Natural killer cell (primary cell): ENCODE measurements at regions not wholly inside any gene's neighbourhood (a gene's known extent, or its start where the extent isn't known, plus 50 kb on each side); places are given as distances from the start of the nearest gene placed in this dataset.

Experiments
- ATAC-seq, 3 donors: fragments of 150-1000 bp in 2 of 3; fragments of 200-7000 bp in 1 of 3; cut with Tn5 transposase; 1 replicate in 1 of 3; 2 replicates in 2 of 3; pipeline ENCODE4 v1.10.0; 2021; ENCODE audit warnings: mild to moderate bottlenecking in 2 of 3, moderate library complexity in 2 of 3
- DNase-seq, 2 donors: peaks; one replicate each; pipeline versions ENCODE4 v3.0.0 to v3.0.0-alpha.2; 2013 to 2021; ENCODE audit warnings: mixed read lengths in 1 of 2
- H3K27ac ChIP-seq: one replicate; pipeline ENCODE4 v1.5.1; 2013; ENCODE audit warnings: mild to moderate bottlenecking, low read length
- H3K27me3 ChIP-seq: one replicate; pipeline ENCODE4 v1.6.1; 2013; ENCODE audit warnings: low read length; ENCODE audit not compliant: control insufficient read depth, insufficient read depth
- H3K36me3 ChIP-seq: one replicate; pipeline ENCODE4 v1.6.1; 2013; ENCODE audit warnings: low read length; ENCODE audit not compliant: control insufficient read depth, insufficient read depth
- H3K4me1 ChIP-seq: one replicate; pipeline ENCODE4 v1.6.1; 2013; ENCODE audit warnings: low read length; ENCODE audit not compliant: control insufficient read depth, insufficient read depth
- H3K4me3 ChIP-seq: one replicate; pipeline ENCODE4 v1.5.1; 2013; ENCODE audit warnings: low read length
- H3K9me3 ChIP-seq: one replicate; pipeline ENCODE4 v1.6.1; 2013; ENCODE audit warnings: low read length; ENCODE audit not compliant: control insufficient read depth, insufficient read depth
- H3K27ac Mint-ChIP-seq, 2 donors: one replicate each; pipeline ENCODE4 v1.8.0; 2022; ENCODE audit warnings: mild to moderate bottlenecking in 2 of 2, mixed read lengths in 2 of 2, moderate library complexity in 1 of 2
- H3K27me3 Mint-ChIP-seq, 2 donors: one replicate each; pipeline ENCODE4 v1.8.0; 2022; ENCODE audit warnings: low read depth in 2 of 2, mixed read lengths in 2 of 2
- H3K36me3 Mint-ChIP-seq: one replicate; pipeline ENCODE4 v1.8.0; 2022; ENCODE audit warnings: mixed read lengths
- H3K4me1 Mint-ChIP-seq, 2 donors: one replicate each; pipeline ENCODE4 v1.8.0; 2022; ENCODE audit warnings: mixed read lengths in 2 of 2
- H3K4me3 Mint-ChIP-seq: one replicate; pipeline ENCODE4 v1.8.0; 2022; ENCODE audit warnings: mild to moderate bottlenecking, moderate library complexity, mixed read lengths
- H3K9me3 Mint-ChIP-seq, 2 donors: one replicate each; pipeline ENCODE4 v1.8.0; 2022; ENCODE audit warnings: mixed read lengths in 2 of 2
- CTCF ChIP-seq: fragments of 200-600 bp; IDR thresholded peaks from one replicate; pipeline ENCODE4 v1.8.0; 2022; ENCODE audit warnings: antibody characterized with exemption
- WGBS: methylation state at CpG from one replicate; pipeline ENCODE4 v1.1.7; 2013; ENCODE audit warnings: missing lambda C conversion rate; ENCODE audit not compliant: insufficient coverage; 5-methylcytosine and 5-hydroxymethylcytosine counted together
- intact Hi-C: fragments of 100-400 bp; cut with micrococcal nuclease; formaldehyde crosslinking; loops from one replicate; pipeline ENCODE4 v1.14.2; 2022

- Histone ChIP-seq H3K4me1 (no peaks in the 10 kb centered on the region), H3K9me3 (no peaks in the 10 kb centered on the region), H3K4me3 (no peak overlapping the region), H3K27ac (no peak overlapping the region), H3K36me3 (no peaks in the 10 kb centered on the region), H3K27me3 (no peaks in the 10 kb centered on the region)
- no peak for TF ChIP-seq CTCF
- H3K27ac Mint-ChIP-seq = no peak overlapping the region
- H3K27me3 Mint-ChIP-seq = no peaks in the 10 kb centered on the region
- H3K36me3 Mint-ChIP-seq = no peaks in the 10 kb centered on the region
- WGBS = 78% methylated on average over 11 of the region's 11 CpGs
- no peaks in the 10 kb centered on the region for H3K4me1 Mint-ChIP-seq
- DNase-seq (no peak), ATAC-seq (no peak)
- H3K9me3 Mint-ChIP-seq = no peaks in the 10 kb centered on the region
- H3K4me3 Mint-ChIP-seq = no peak overlapping the region
- intact Hi-C loops = no loop called here
Observed at GRCh38 chr20:19022791-19023448, 189.5 kb upstream of the SLC24A3 start.

DNA sequence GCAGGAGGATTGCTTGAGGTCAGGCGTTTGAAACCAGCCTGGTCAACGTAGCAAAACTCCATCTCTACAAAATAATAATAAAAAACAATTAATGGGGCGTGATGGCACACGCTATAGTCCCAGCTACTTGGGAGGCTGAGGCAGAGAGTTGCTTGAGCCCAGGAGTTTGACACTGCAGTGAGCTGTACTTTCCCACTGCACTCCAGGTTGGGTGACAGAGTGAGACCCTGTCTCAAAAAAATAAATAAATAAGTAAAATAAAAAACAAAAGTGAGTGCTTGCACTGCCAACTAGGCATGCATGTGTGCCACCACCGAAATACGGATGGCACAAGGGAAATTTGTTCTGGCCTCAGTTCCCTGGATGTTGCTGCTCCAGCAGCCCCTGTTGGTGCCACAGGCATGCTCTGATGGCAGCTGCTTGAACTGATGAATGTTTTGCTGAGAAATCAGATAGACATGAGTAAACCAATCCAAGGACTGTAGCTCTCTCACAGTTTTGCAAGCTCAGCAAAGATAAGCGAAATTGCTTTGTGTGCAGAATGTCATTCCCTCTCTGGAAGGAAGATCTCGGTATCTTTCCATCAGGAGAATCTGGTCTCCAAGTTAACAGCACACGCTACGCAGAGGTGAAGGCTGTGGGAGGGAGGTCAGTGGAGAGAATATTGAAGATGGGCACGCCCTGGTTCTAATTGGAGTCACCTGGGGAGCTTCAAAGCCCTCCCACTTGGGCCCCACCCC is 188.0 kb upstream of the SLC24A3 start:
- intact Hi-C loops = loop anchor here (5.0 kb wide), 1 partner anchor 1632 kb away; no protein-coding TSS in a partner anchor
- Mint-ChIP-seq H3K27me3 (no peaks in the 10 kb centered on the region), H3K27ac (no peak overlapping the region), H3K9me3 (no peaks in the 10 kb centered on the region), H3K4me1 (no peaks in the 10 kb centered on the region), H3K4me3 (no peak overlapping the region), H3K36me3 (no peaks in the 10 kb centered on the region)
- no peak for DNase-seq
- Histone ChIP-seq H3K27me3 (no peaks in the 10 kb centered on the region), H3K9me3 (no peaks in the 10 kb centered on the region), H3K4me3 (no peak overlapping the region), H3K27ac (no peak overlapping the region), H3K4me1 (no peaks in the 10 kb centered on the region), H3K36me3 (no peaks in the 10 kb centered on the region)
- WGBS = 79% methylated on average over 11 of the region's 11 CpGs
- ATAC-seq = no peak
- TF ChIP-seq CTCF = no peak

DNA sequence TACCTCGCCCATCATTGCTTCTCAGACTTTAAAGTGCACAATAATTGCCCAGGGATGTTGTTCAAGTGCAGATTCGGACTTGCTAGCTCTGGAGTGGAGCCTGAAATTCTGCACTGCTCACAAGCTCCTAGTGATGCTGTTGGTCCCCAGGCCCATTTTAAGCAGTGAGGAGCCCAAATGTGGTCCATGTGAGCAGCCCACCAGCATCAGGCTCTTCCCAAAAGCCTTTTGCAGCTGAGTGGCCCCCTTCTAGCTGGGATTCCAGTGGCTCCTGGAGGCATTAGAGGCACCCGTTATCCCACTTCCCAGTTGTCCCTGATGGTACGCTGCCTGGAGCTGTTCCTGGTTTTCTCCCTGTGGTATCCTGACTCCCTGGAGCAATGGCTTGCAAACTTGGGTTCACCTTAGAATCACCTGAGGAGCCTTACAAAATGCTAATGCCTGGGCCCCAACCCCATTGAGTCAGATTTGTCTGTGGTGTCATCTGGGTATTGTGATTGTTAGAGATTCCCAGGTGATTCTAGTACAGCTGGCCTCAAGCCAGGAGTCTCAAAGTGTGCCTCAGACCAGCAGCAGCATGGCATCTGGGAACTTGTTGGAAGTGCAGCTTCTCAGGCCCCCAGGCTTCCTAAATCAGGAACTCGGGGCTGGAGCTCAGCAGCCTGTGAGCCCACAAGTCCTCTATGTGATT is 186.9 kb upstream of the SLC24A3 start:
- Histone ChIP-seq H3K4me3 (no peak overlapping the region), H3K4me1 (no peaks in the 10 kb centered on the region), H3K9me3 (no peaks in the 10 kb centered on the region), H3K27me3 (no peaks in the 10 kb centered on the region), H3K36me3 (no peaks in the 10 kb centered on the region), H3K27ac (no peak overlapping the region)
- no peak for TF ChIP-seq CTCF
- no peaks in the 10 kb centered on the region for H3K4me1 Mint-ChIP-seq
- WGBS = 84% methylated on average over 5 of the region's 5 CpGs
- DNase-seq (no peak), ATAC-seq (no peak)
- H3K27me3 Mint-ChIP-seq = peaks cover 0 to 3% of the 10 kb centered on the region in 2 donors
- no peak overlapping the region for H3K4me3 Mint-ChIP-seq
- H3K36me3 Mint-ChIP-seq = no peaks in the 10 kb centered on the region
- intact Hi-C loops = loop anchor here (5.0 kb wide), 1 partner anchor 1633 kb away; no protein-coding TSS in a partner anchor
- no peak overlapping the region for H3K27ac Mint-ChIP-seq
- H3K9me3 Mint-ChIP-seq = no peaks in the 10 kb centered on the region
